ENCODE measurements at regions not wholly inside any gene's neighbourhood (a gene's known extent, or its start where the extent isn't known, plus 50 kb on each side); places are given as distances from the start of the nearest gene placed in this dataset.

DNA sequence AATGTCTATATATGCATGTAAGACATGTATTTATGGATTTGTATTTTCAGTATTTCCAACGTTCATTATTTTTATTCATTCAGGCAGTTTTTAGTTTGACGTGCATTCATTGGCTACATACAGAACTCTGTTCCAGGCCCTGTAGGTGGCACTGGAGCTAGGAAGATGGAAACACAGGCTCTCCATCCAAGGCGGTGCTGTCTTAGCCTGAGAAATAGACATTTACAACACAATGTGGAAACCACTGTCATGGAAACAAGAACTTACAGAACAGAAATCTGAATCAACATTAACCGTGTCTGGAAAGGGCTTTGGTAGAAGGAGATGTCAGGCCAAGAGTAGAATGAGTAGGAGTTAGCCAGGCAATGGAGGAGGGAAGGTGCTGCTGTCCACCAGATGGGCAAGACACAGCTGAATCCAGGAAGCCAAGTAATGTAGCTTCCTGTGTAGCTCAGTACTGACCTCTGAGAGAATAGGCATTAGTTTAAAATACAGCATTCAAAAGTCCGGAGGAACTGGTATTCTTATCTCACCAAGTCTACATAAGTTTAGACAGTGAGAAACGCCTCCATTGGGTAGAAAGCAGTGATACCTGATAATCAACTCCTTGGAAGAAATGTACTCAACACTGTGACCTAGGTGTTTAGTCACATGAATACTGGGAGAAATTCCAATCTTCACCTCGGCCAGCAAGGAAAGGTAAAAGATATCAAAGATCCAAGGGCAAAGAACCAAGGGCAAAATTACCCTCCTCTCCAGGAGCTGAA, 388.6 kb upstream of the CDH6 start:
- TF ChIP-seq CTCF (IDR thresholded peaks at IDR 0.05; ENCODE audit: low read depth, low read length, poor library complexity, severe bottlenecking), result no peak
- no peak for TF ChIP-seq EZH2phosphoT487 (IDR thresholded peaks at IDR 0.05; ENCODE audit: borderline replicate concordance, low read length)
